SK-N-SH (cell line): ENCODE measurements at regions not wholly inside any gene's neighbourhood (a gene's known extent, or its start where the extent isn't known, plus 50 kb on each side); places are given as distances from the start of the nearest gene placed in this dataset.

Experiments
- EP300 ChIP-seq, 2 experiments: IDR thresholded peaks; 2 replicates each; pipeline versions ENCODE4 v1.4.0 to v1.6.1; 2012; ENCODE audit warnings: borderline replicate concordance in 1 of 2, low read depth in 1 of 2, low read length in 1 of 2
- GABPA ChIP-seq: IDR thresholded peaks from 2 replicates; pipeline ENCODE4 v1.4.0; 2012; ENCODE audit warnings: low read depth, mild to moderate bottlenecking
- JUND ChIP-seq: IDR thresholded peaks from 2 replicates; pipeline ENCODE4 v1.4.0; 2012
- POLR2AphosphoS5 ChIP-seq: IDR thresholded peaks from 2 replicates; pipeline ENCODE4 v1.6.1; 2012; ENCODE audit warnings: low read depth, low read length
- RAD21 ChIP-seq: IDR thresholded peaks from 2 replicates; pipeline ENCODE4 v1.6.1; 2012; ENCODE audit warnings: mild to moderate bottlenecking, low read length
- RCOR1 ChIP-seq: fragments of 150-350 bp; IDR thresholded peaks from 2 replicates; pipeline ENCODE4 v1.6.1; 2017; ENCODE audit warnings: antibody characterized with exemption, low read length
- RXRA ChIP-seq: IDR thresholded peaks from 2 replicates; pipeline ENCODE4 v1.4.0; 2012; ENCODE audit warnings: low read depth, mild to moderate bottlenecking, borderline replicate concordance
- TAF1 ChIP-seq: IDR thresholded peaks from 2 replicates; pipeline ENCODE4 v1.6.1; 2012; ENCODE audit warnings: low read depth, mild to moderate bottlenecking, low read length, moderate library complexity, borderline replicate concordance
- TF ChIP-seq, protein P1 (sequence below): fragments of 200-600 bp; sonication (generic); IDR thresholded peaks from 2 replicates; pipeline ENCODE4 v1.6.1; 2017; ENCODE audit warnings: antibody characterized with exemption, mild to moderate bottlenecking, moderate library complexity
- TF ChIP-seq, protein P2 (sequence below): IDR thresholded peaks from 2 replicates; pipeline ENCODE4 v1.4.0; 2012; ENCODE audit warnings: low read depth
- TF ChIP-seq, protein P3 (sequence below): IDR thresholded peaks from 2 replicates; pipeline ENCODE4 v1.4.0; 2012; ENCODE audit warnings: low read depth, borderline replicate concordance

DNA sequence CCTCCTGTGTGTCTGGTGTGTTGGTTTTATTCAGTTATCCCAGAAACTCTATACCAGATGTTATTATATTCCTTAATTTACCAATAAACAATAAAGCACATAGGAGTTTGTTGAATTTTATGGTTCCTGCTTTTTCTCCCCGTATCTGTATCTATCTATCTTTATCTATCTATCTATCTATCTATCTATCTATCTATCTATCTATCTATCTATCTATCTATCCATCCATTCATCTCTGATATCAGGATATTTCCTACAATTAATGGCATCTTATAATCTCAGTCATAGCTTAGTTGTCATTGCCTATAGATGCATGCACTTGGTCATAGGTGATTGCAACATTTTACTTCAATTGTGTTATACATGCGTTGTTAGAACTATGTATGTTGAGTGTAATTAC, 500.2 kb upstream of the ZEB2 start:
- TF ChIP-seq, protein P1, sequence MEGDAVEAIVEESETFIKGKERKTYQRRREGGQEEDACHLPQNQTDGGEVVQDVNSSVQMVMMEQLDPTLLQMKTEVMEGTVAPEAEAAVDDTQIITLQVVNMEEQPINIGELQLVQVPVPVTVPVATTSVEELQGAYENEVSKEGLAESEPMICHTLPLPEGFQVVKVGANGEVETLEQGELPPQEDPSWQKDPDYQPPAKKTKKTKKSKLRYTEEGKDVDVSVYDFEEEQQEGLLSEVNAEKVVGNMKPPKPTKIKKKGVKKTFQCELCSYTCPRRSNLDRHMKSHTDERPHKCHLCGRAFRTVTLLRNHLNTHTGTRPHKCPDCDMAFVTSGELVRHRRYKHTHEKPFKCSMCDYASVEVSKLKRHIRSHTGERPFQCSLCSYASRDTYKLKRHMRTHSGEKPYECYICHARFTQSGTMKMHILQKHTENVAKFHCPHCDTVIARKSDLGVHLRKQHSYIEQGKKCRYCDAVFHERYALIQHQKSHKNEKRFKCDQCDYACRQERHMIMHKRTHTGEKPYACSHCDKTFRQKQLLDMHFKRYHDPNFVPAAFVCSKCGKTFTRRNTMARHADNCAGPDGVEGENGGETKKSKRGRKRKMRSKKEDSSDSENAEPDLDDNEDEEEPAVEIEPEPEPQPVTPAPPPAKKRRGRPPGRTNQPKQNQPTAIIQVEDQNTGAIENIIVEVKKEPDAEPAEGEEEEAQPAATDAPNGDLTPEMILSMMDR = no peak
- TF ChIP-seq TAF1 = no peak
- TF ChIP-seq RXRA = no peak
- TF ChIP-seq POLR2AphosphoS5 = no peak
- no peak for TF ChIP-seq JUND
- no peak for TF ChIP-seq EP300 (IDR thresholded peaks at IDR 0.05; ENCODE audit: borderline replicate concordance in 1 of 2, low read depth in 1 of 2, low read length in 1 of 2)
- TF ChIP-seq, protein P2, sequence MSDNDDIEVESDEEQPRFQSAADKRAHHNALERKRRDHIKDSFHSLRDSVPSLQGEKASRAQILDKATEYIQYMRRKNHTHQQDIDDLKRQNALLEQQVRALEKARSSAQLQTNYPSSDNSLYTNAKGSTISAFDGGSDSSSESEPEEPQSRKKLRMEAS = no peak
- no peak for TF ChIP-seq RCOR1
- no peak for TF ChIP-seq RAD21
- TF ChIP-seq, protein P3, sequence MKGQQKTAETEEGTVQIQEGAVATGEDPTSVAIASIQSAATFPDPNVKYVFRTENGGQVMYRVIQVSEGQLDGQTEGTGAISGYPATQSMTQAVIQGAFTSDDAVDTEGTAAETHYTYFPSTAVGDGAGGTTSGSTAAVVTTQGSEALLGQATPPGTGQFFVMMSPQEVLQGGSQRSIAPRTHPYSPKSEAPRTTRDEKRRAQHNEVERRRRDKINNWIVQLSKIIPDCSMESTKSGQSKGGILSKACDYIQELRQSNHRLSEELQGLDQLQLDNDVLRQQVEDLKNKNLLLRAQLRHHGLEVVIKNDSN = no peak
- TF ChIP-seq GABPA = no peak
